ENCODE measurements at regions not wholly inside any gene's neighbourhood (a gene's known extent, or its start where the extent isn't known, plus 50 kb on each side); places are given as distances from the start of the nearest gene placed in this dataset.

DNA sequence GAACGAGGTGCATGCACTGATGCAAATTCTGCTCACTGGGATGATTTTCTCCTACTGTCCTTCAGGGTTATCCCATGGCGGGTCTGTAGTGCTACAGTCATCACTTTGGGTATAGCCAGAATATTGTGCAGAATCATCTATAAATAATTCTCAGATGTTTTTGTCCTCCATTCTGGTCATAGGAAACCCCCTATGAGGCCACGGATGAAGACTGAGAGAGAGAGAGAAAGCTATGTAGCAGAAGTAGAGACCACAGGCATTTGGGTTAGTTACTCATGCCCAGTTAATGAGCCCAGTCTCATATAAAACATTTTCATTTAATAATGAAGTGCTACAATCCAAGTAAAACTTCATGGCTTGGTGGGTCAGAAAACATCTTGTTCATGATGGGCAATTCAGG, 145.1 kb upstream of the PLN start:
- Histone ChIP-seq H3K27ac (ENCODE audit: low read depth in 2 of 2, low read length in 1 of 2) (no peak overlapping the region), H3K36me3 (replicated peaks in 1 of 2; ENCODE audit: control insufficient read depth in 1 of 2, insufficient read depth in 2 of 2, low read length in 1 of 2) (no peaks in the 10 kb centered on the region), H3K9me2 (no peaks in the 10 kb centered on the region), H4K20me1 (ENCODE audit: insufficient read depth) (no peaks in the 10 kb centered on the region), H3K9me3 (no peaks in the 10 kb centered on the region), H3K79me2 (ENCODE audit: insufficient read depth) (no peaks in the 10 kb centered on the region), H3K9ac (no peak overlapping the region), H3K4me2 (no peak overlapping the region), H2AFZ (ENCODE audit: low read depth) (no peak overlapping the region), H3K4me1 (ENCODE audit: control insufficient read depth in 1 of 2, insufficient read depth in 2 of 2, low read depth in 1 of 2, low read length in 1 of 2) (no peaks in the 10 kb centered on the region), H3K4me3 (ENCODE audit: low read depth in 2 of 2, low read length in 1 of 2) (no peak overlapping the region), H3K27me3 (ENCODE audit: insufficient read depth) (no peaks in the 10 kb centered on the region), H3F3A (replicated peaks; ENCODE audit: insufficient read depth) (no peaks in the 10 kb centered on the region)
- no peak for DNase-seq
- ChIA-PET POLR2A (no interaction called here), CTCF (no interaction called here)
- 27% methylated on average over 3 of the region's 3 CpGs for WGBS (ENCODE audit: low lambda C conversion rate)
- TF ChIP-seq SMC3 (IDR thresholded peaks at IDR 0.05; ENCODE audit: low read depth, low read length) (no peak), SIN3A (IDR thresholded peaks at IDR 0.05; ENCODE audit: borderline replicate concordance, low read depth, low read length) (no peak), PBX3 (IDR thresholded peaks at IDR 0.05) (no peak), RAD21 (IDR thresholded peaks at IDR 0.05; ENCODE audit: low read length) (no peak), ELF1 (IDR thresholded peaks at IDR 0.05) (no peak), RCOR1 (IDR thresholded peaks at IDR 0.05; ENCODE audit: low read length) (no peak), YY1 (IDR thresholded peaks at IDR 0.05; ENCODE audit: low read depth) (no peak), TAF1 (IDR thresholded peaks at IDR 0.05; ENCODE audit: borderline replicate concordance, low read depth, low read length) (no peak), FOSL2 (IDR thresholded peaks at IDR 0.05; ENCODE audit: borderline replicate concordance, low read depth) (no peak), POLR2AphosphoS5 (IDR thresholded peaks at IDR 0.05; ENCODE audit: low read depth, low read length) (no peak), FOXM1 (IDR thresholded peaks at IDR 0.05; ENCODE audit: low read depth) (no peak), RXRA (IDR thresholded peaks at IDR 0.05; ENCODE audit: borderline replicate concordance, low read depth) (no peak), REST (IDR thresholded peaks at IDR 0.05; ENCODE audit: low read depth, low read length) (no peak)
- TF ChIP-seq, protein P1, sequence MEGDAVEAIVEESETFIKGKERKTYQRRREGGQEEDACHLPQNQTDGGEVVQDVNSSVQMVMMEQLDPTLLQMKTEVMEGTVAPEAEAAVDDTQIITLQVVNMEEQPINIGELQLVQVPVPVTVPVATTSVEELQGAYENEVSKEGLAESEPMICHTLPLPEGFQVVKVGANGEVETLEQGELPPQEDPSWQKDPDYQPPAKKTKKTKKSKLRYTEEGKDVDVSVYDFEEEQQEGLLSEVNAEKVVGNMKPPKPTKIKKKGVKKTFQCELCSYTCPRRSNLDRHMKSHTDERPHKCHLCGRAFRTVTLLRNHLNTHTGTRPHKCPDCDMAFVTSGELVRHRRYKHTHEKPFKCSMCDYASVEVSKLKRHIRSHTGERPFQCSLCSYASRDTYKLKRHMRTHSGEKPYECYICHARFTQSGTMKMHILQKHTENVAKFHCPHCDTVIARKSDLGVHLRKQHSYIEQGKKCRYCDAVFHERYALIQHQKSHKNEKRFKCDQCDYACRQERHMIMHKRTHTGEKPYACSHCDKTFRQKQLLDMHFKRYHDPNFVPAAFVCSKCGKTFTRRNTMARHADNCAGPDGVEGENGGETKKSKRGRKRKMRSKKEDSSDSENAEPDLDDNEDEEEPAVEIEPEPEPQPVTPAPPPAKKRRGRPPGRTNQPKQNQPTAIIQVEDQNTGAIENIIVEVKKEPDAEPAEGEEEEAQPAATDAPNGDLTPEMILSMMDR (IDR thresholded peaks at IDR 0.05), result no peak
